M059J (cell line): ENCODE measurements at regions not wholly inside any gene's neighbourhood (a gene's known extent, or its start where the extent isn't known, plus 50 kb on each side); places are given as distances from the start of the nearest gene placed in this dataset.
"Not testable (repeated sequence)": the region's sequence is repeated elsewhere in the genome, so short reads cannot be mapped to it uniquely, and the experiment has no call there.

Experiments
- DNase-seq: peaks from one replicate; pipeline ENCODE4 v3.0.0-alpha.2; 2012; ENCODE audit warnings: low read depth

- DNase-seq = not testable (repeated sequence)
Measured at GRCh38 chr5:176018598-176018997, 50.5 kb upstream of the THOC3 start.

GRCh38 chr5:176020852-176021251 lies 52.7 kb upstream of the THOC3 start:
- DNase-seq = not testable (repeated sequence)

- DNase-seq = not testable (repeated sequence)
Measured at GRCh38 chr5:176023535-176023934, 55.4 kb upstream of the THOC3 start.

DNA sequence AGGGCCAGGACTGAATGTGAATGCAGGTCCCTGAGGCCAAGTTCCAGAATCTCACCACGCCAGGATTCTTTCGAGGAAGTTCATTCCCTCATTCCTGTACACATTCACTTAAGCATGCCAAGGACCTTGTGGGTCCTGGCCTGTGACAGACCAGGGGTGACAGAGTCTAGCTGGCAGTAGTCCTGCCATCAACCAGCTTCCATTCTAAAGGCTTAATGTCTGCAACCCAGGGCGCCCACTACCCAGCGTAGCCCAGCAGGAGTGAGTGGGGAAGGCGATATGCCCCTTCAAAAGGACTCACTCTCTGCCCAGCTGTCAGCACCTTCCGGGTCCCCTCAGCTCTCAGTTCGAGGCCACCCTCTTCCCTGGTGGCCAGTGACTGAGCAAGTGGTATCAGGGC lies 61.3 kb upstream of the THOC3 start:
- DNase-seq = not testable (repeated sequence)

DNA sequence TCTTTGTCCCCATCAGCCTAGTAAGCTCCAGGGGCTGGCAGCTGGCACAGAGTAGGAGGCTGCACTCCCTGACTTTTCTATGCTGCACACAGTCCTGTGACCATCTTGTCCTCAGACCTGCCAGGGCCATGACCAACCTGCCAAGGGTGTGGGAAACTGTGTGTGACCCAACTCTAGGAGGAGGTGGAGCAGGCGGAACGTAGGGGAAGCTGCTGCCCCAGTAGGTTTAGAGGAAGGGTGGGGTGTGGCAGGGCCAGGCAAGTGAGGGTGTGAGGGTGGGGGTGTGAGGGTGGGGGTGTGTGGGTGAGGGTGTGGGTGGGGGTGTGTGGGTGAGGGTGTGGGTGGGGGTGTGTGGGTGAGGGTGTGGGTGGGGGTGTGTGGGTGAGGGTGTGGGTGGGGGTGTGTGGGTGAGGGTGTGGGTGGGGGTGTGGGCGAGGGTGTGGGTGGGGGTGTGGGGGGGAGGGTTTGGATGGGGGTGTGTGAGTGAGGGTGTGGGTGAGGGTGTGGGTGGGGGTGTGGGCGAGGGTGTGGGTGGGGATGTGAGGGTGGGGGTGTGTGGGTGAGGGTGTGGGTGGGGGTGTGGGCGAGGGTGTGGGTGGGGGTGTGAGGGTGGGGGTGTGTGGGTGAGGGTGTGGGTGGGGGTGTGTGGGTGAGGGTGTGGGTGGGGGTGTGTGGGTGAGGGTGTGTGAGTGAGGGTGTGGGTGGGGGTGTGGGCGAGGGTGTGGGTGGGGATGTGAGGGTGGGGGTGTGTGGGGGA lies 62.4 kb upstream of the THOC3 start:
- not testable (repeated sequence) for DNase-seq

DNA sequence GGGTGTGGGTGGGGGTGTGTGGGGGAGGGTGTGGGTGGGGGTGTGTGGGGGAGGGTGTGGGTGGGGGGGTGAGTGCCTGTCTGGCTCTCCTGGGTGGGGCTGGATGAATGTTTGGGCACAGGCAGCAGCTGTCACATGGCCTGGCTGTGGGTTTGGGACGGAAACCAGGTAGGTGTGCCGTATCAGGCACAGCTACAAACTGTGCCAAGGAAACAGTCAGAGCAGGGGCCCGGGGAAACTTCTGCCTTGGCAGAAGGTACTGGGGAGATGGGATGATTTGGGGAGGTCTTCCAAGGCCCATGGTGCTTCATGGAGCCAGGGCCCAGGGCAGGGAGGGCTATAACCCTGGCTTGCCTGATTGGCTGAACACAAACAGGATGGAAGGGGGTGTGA lies 63.0 kb upstream of the THOC3 start:
- DNase-seq = not testable (repeated sequence)

DNA sequence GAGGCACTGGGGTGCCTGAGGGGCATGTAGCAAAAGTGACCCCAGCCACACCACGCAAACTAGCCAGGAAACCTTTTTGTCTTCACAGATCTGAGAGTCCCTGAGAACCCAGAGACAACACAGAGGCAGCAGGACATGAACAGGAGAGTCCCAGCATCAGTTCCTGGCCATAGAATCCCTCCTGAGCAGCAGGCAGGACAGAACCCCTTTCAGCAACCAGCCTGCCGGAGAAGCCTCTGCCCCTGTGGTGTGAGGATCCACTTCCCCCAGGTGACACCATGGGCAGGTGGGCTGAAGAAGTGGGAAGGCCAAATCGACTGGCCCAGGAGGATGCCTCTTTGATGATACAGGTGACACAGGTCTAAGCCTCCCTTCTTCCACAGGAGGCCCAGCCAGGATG lies 65.1 kb upstream of the THOC3 start:
- DNase-seq = not testable (repeated sequence)

DNA sequence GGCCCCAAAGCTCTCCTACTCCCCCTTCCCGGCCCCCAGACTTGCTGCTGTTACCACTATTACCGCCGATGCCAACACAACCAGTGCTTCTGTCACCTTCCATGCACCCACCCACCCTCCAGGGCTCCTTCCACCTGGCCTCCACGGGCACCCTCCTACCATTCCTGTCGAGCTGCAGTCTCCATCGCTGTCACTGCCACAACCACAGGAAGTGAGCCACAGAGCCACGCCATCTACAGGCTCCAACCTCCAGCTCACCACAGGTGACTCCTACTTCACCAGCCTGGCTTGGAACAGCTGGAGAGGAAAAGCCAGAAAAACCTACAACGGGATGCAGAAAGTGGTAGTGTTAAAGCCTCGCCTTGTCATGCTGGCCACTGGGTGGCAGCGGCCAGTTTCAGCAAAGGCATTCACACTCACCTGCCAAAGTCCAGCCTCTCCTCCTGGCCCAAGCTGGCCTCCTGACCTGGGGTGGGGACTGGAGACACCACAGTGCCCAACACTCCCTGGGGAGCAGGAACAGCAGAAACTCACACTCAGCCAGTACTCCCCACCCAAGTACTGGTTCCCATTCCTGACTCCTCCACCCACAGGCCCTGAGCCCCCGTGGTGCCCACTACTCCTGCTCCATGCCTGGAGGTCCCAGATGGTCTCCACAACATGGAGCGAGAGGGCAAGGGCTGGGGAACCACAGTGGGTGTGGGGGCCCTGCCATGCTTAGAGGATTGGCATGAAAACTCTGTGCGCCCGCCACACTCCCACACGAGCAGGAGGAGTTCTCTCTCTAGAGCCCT lies 66.5 kb upstream of the THOC3 start:
- not testable (repeated sequence) for DNase-seq

- DNase-seq = not testable (repeated sequence)
Measured at GRCh38 chr5:176035201-176035530, 67.1 kb upstream of the THOC3 start.

- DNase-seq = not testable (repeated sequence)
Measured at GRCh38 chr5:176035816-176036308, 67.7 kb upstream of the THOC3 start.

GRCh38 chr5:176036391-176036790 lies 68.3 kb upstream of the THOC3 start:
- DNase-seq = not testable (repeated sequence)

DNA sequence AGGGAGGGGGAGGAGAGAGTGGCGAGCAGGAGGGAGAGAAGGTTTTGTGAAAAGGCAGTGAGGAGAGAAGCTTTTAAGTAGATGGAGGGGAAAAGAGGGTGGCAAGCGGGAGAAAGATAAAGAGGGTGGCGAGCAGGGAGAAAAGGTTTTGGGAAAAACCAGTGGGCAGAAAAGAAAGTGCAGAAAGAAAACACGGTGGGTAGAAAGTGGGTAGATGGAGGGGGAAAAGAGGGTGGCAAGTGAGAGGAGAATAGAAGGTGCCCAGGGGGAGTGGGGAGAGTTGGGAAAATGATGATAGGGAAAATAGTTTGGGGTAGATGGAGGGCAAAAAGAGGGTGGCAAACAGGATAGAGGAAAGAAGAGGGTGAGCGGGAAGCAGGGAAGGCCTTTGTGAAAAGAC lies 69.1 kb upstream of the THOC3 start:
- DNase-seq = not testable (repeated sequence)

GRCh38 chr5:176040105-176040801 lies 72.1 kb upstream of the THOC3 start:
- not testable (repeated sequence) for DNase-seq

DNA sequence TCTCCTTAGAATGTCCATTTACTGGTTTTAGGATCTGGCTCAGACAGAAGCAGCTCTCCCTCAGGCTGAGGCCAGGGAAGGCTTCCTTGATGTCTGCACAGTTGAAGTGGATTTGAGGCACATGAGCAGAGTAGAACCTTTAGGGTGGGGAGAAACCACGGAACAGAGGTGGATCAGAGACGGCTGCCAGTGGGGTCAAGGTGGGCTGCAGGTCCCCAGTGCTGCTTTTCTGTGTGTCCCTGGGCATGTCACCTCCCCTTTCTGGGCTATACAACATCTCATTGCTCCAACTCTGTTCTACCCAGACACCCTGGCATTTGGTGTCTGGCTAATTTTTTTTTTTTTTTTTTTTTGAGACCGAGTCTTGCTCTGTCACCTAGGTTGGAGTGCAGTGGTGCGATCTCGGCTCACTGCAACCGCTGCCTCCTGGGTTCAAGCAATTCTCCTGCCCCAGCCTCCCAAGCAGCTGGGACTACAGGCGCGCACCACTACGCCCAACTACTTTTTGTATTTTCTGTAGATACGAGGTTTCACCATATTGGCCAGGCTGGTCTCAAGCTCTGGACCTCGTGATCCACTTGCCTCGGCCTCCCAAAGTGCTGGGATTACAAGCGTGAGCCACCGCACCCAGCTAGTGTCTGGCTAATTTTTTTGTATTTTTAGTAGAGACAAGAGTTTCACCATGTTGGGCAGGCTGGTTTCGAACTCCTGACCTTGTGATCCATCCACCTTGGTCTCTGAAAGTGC lies 73.3 kb upstream of the THOC3 start:
- DNase-seq = not testable (repeated sequence)

GRCh38 chr5:176042020-176042658 lies 74.0 kb upstream of the THOC3 start:
- DNase-seq = not testable (repeated sequence)

DNA sequence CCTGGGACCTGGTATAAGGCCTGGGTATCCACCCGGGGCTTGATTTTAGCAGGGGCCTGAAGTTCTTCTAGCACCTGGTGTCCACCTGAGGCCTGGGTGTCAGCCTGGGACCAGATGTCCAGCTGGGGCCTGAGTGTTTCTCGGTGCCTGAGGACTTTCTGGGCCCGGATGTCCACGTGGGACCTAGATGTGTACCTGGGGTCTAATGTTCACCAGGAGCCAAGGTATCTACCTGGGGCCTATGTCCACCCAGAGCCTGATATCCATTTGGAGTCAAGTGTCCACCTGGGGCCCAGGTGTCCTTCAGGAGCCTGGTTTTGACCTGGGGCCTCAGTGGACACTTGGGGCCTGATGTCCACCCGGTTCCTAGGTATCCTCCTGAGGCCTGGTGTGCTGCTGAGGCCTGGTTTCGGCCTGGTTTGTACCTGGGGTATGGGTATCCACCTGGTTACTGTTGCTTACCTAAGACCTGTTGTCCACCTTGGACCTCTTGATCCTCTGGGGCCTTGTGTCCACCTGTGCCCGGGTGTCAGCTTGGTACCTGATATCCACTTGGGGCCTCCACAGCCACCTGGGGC lies 75.2 kb upstream of the THOC3 start:
- DNase-seq = not testable (repeated sequence)

DNA sequence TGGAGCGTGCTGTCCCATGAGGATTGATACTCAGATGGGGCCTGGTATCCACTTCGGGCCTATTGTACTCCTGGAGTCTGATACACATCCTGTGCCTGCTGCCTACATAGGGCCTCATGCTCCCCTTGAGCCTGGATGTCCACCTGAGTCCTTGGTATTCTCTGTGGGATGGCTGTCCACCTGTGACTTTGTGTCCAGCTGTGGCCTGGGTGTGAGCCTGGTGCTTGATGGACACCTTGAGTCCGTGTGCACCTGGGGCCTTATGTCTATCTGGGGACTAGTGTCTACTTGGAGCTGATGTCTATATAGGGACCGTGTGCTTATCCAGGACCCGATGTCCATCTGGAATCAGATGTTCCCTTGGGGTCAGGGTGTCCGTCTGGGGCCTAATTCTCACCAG lies 75.9 kb upstream of the THOC3 start:
- DNase-seq = not testable (repeated sequence)

DNA sequence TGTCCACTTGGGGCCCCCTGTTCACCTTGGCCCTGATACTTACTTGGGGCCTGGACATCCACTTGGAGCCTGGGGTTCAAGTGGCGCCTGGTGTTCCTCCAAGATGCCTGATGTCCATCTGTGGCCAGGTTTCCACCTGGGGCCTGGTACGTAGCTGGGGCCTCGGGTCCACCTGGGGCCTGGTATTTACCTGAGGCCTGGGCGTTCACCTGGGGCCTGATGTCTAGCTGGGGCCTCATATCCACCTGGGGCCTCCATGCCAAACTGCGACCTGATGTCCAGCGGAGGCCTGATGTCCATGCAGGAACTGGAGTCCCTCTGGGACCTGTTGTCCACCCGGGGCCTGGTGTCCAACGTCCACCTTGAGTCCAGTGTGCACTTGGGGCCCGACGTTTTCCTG lies 76.3 kb upstream of the THOC3 start:
- DNase-seq = not testable (repeated sequence)

DNA sequence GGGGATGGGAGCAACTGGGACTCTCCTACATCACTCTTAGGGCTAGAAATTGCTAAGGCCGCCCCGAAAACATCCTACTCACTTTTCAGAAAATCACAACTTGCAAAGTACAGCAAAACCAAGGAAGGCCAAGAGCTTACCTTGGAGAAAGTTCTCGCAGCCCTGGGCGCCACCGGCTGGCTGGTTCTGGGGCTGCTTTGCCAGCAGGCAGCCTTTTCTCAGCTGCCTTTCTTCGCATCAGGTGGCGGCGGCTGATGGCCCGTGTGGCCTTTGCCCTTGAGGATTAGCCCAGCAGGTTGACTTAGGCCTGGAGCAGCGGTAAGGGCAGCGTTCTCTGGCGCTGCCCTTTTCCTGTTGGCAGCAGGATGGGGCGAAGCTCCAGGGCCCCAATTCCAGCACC lies 77.3 kb upstream of the THOC3 start:
- not testable (repeated sequence) for DNase-seq

DNA sequence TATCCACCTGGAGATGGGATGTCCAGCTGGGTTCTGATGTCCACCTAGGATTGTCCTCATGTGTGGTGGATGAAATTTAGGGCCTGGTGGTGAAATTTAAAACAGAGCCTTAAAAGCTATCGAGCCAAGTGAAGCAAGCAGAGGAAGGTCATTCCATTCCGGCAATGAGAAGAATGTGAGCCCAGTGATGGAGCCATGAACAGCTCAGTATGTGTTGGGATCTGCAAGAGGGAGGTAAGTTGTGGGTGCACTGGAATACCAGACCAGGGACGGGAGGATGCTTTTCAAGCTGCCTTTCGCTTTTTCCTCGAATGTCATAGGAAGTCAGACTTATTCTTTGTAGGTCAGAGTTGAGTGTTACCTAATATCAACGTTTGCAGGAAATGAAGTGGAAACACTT lies 80.6 kb upstream of the THOC3 start:
- not testable (repeated sequence) for DNase-seq
